PFSK-1 (cell line): ENCODE measurements at regions not wholly inside any gene's neighbourhood (a gene's known extent, or its start where the extent isn't known, plus 50 kb on each side); places are given as distances from the start of the nearest gene placed in this dataset.

Experiments
- FOXP2 ChIP-seq: optimal IDR thresholded peaks from 2 replicates; pipeline ENCODE3; 2011; ENCODE audit warnings: borderline replicate concordance, control low read depth, inconsistent platforms; ENCODE audit not compliant: insufficient read depth; ENCODE audit errors: extremely low read length, extremely low read depth
- POLR2AphosphoS5 ChIP-seq: IDR thresholded peaks from 2 replicates; pipeline ENCODE4 v1.6.1; 2012; ENCODE audit warnings: low read depth, mild to moderate bottlenecking, control low read depth, low read length, moderate library complexity
- SIN3A ChIP-seq: IDR thresholded peaks from 2 replicates; pipeline ENCODE4 v1.6.1; 2012; ENCODE audit warnings: mild to moderate bottlenecking, low read length, moderate library complexity, borderline replicate concordance; ENCODE audit not compliant: insufficient read depth
- TAF1 ChIP-seq: IDR thresholded peaks from 2 replicates; pipeline ENCODE4 v1.6.1; 2012; ENCODE audit warnings: low read length, control low read depth, borderline replicate concordance; ENCODE audit not compliant: insufficient read depth
- TF ChIP-seq, protein P1 (sequence below), 2 experiments: IDR thresholded peaks; 2 replicates each; pipeline versions ENCODE4 v1.6.1 to v1.8.0; 2011 to 2012; ENCODE audit warnings: low read depth in 2 of 2, low read length in 2 of 2, control low read depth in 1 of 2, inconsistent platforms in 1 of 2, mild to moderate bottlenecking in 1 of 2, moderate library complexity in 1 of 2; ENCODE audit not compliant: insufficient read depth in 1 of 2

DNA sequence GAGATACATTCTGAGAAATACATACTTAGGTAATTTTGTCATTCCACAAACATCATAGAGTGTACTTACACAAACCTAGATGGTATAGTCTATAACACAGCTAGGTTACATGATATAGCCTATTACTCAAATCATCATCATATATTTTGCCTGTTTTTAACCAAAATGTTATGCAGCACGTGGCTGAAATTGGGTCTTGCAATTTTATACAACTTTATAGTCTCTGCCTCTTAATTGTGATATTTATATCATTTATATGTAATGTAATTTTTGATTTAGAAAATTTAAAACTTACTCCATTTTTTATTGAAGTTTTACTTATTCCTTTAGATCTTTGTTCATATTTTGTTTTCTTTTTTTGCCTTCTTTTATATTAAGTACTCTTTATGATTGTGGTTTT lies 350.7 kb upstream of the DCN start:
- TF ChIP-seq POLR2AphosphoS5: no peak
- TF ChIP-seq FOXP2: no peak
- TF ChIP-seq, protein P1, sequence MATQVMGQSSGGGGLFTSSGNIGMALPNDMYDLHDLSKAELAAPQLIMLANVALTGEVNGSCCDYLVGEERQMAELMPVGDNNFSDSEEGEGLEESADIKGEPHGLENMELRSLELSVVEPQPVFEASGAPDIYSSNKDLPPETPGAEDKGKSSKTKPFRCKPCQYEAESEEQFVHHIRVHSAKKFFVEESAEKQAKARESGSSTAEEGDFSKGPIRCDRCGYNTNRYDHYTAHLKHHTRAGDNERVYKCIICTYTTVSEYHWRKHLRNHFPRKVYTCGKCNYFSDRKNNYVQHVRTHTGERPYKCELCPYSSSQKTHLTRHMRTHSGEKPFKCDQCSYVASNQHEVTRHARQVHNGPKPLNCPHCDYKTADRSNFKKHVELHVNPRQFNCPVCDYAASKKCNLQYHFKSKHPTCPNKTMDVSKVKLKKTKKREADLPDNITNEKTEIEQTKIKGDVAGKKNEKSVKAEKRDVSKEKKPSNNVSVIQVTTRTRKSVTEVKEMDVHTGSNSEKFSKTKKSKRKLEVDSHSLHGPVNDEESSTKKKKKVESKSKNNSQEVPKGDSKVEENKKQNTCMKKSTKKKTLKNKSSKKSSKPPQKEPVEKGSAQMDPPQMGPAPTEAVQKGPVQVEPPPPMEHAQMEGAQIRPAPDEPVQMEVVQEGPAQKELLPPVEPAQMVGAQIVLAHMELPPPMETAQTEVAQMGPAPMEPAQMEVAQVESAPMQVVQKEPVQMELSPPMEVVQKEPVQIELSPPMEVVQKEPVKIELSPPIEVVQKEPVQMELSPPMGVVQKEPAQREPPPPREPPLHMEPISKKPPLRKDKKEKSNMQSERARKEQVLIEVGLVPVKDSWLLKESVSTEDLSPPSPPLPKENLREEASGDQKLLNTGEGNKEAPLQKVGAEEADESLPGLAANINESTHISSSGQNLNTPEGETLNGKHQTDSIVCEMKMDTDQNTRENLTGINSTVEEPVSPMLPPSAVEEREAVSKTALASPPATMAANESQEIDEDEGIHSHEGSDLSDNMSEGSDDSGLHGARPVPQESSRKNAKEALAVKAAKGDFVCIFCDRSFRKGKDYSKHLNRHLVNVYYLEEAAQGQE (IDR thresholded peaks at IDR 0.05; ENCODE audit: insufficient read depth in 1 of 2, low read depth in 2 of 2, low read length in 2 of 2): no peak
- no peak for TF ChIP-seq TAF1
- no peak for TF ChIP-seq SIN3A

GRCh38 chr12:91529829-91530228 lies 347.2 kb upstream of the DCN start:
- TF ChIP-seq, protein P1 (IDR thresholded peaks at IDR 0.05; ENCODE audit: insufficient read depth in 1 of 2, low read depth in 2 of 2, low read length in 2 of 2): no peak
- TF ChIP-seq TAF1 (no peak), FOXP2 (no peak), POLR2AphosphoS5 (no peak), SIN3A (no peak)

DNA sequence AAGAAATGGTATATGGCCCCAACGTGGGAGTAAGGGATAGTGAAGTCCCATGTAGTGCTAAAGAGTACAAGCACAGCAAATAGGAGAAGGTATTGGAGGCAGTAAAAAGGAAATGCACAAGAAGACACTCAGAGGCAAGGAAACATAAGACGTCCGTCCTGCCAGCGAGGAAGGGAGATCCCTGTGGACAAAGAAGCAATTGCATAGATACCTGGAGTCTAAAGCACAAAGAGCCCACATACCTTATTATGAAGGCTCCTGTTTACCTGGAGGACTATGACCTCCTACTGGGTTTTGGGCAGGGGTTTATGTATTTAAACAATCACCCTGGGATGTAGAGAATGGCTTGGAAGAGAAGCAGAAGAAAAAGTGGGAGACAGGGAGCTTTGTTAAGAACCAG lies 341.2 kb upstream of the DCN start:
- TF ChIP-seq SIN3A (no peak), FOXP2 (no peak), POLR2AphosphoS5 (no peak), TAF1 (no peak)
- TF ChIP-seq, protein P1 (IDR thresholded peaks at IDR 0.05; ENCODE audit: insufficient read depth in 1 of 2, low read depth in 2 of 2, low read length in 2 of 2): no peak

GRCh38 chr12:91516695-91517047 lies 334.1 kb upstream of the DCN start:
- no peak for TF ChIP-seq TAF1
- no peak for TF ChIP-seq FOXP2
- TF ChIP-seq POLR2AphosphoS5: no peak
- TF ChIP-seq SIN3A: no peak
- TF ChIP-seq, protein P1 (IDR thresholded peaks at IDR 0.05; ENCODE audit: insufficient read depth in 1 of 2, low read depth in 2 of 2, low read length in 2 of 2): no peak

DNA sequence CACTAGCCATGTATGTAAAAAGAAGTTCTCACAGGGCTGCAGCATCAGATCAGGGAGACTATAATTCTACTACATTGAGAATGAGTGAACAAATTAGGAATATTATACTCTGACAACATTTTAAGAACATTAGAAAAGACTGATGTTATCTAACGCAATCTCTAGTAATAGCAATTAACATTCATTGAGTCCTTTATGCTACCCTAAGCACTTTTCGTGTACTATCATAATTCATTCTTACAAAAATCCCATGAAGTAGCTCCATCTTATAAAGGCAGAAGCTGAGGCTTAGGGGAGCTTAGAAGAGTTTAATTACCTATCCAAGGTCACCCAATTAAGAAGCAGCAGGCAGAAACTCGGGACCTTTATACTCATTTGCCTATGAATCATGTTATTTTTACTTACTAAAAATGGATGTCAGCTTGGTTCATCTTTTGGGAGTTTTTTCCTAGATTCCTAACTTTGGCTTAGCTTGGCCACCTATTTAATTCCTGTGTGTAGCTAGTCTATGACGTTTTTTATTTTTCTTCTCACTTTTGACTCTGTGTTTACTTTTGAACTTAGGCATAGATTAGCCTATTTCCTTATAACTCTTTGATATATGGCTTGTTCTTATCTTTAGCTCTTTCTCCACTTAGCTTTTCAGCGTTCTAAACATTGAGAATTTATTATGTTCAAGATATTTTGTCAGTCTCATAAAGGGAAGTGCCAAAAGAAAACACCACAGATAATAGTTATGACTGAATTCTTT lies 333.5 kb upstream of the DCN start:
- TF ChIP-seq FOXP2 (no peak), POLR2AphosphoS5 (no peak), SIN3A (no peak), TAF1 (no peak)
- TF ChIP-seq, protein P1 (IDR thresholded peaks at IDR 0.05; ENCODE audit: insufficient read depth in 1 of 2, low read depth in 2 of 2, low read length in 2 of 2): no peak
